Fibroblast of skin of left biceps (primary cell): ENCODE measurements at regions not wholly inside any gene's neighbourhood (a gene's known extent, or its start where the extent isn't known, plus 50 kb on each side); places are given as distances from the start of the nearest gene placed in this dataset.

Experiments used
- DNase-seq, 2 experiments: peaks; one replicate each; pipeline ENCODE4 v3.0.0-alpha.2; 2013; ENCODE audit warnings: low read depth in 2 of 2

GRCh38 chr5:5687113-5687512 is 264.6 kb downstream of the ICE1 start:
- no peak for DNase-seq

GRCh38 chr5:5686356-5686755 is 263.9 kb downstream of the ICE1 start:
- no peak for DNase-seq

- DNase-seq, result no peak
These were observed 263.3 kb downstream of the ICE1 start for GRCh38 chr5:5685737-5686136.

GRCh38 chr5:5683174-5683573 is 260.7 kb downstream of the ICE1 start:
- no peak for DNase-seq

- DNase-seq, result no peak
These were observed 256.4 kb downstream of the ICE1 start for GRCh38 chr5:5678909-5679308.

GRCh38 chr5:5677738-5678137 is 255.3 kb downstream of the ICE1 start:
- no peak for DNase-seq

- no peak for DNase-seq
These were observed 253.7 kb downstream of the ICE1 start for GRCh38 chr5:5676218-5676617.

GRCh38 chr5:5675511-5675910 is 253.0 kb downstream of the ICE1 start:
- DNase-seq, result no peak

GRCh38 chr5:5671823-5672222 is 249.3 kb downstream of the ICE1 start:
- DNase-seq, result no peak

GRCh38 chr5:5667136-5667554 is 244.7 kb downstream of the ICE1 start:
- DNase-seq, result no peak

GRCh38 chr5:5666369-5666768 is 243.9 kb downstream of the ICE1 start:
- no peak for DNase-seq

- DNase-seq, result no peak
These were observed 243.5 kb downstream of the ICE1 start for GRCh38 chr5:5666076-5666365.

GRCh38 chr5:5665225-5666075 is 243.0 kb downstream of the ICE1 start:
- no peak for DNase-seq

GRCh38 chr5:5658889-5659465 is 236.5 kb downstream of the ICE1 start:
- no peak for DNase-seq

GRCh38 chr5:5658226-5658625 is 235.7 kb downstream of the ICE1 start:
- DNase-seq, result no peak

GRCh38 chr5:5652181-5652580 is 229.7 kb downstream of the ICE1 start:
- DNase-seq, result no peak

- no peak for DNase-seq
These were observed 228.5 kb downstream of the ICE1 start for GRCh38 chr5:5650949-5651348.

GRCh38 chr5:5650242-5650641 is 227.8 kb downstream of the ICE1 start:
- no peak for DNase-seq

- DNase-seq, result no peak
These were observed 227.2 kb downstream of the ICE1 start for GRCh38 chr5:5649641-5650040.

GRCh38 chr5:5648694-5649093 is 226.2 kb downstream of the ICE1 start:
- DNase-seq, result no peak

GRCh38 chr5:5645891-5646290 is 223.4 kb downstream of the ICE1 start:
- DNase-seq, result no peak

GRCh38 chr5:5645198-5645597 is 222.7 kb downstream of the ICE1 start:
- no peak for DNase-seq

- no peak for DNase-seq
These were observed 221.8 kb downstream of the ICE1 start for GRCh38 chr5:5644249-5644648.

GRCh38 chr5:5643481-5643880 is 221.0 kb downstream of the ICE1 start:
- DNase-seq, result no peak
